ENCODE measurements at regions not wholly inside any gene's neighbourhood (a gene's known extent, or its start where the extent isn't known, plus 50 kb on each side); places are given as distances from the start of the nearest gene placed in this dataset.
A peak's percentile ranks its signal among the peaks of the same experiment; 100 is the strongest.

GRCh38 chr14:22185789-22186188 lies 403.2 kb downstream of the DAD1 start:
- no peak for TF ChIP-seq EZH2phosphoT487 (IDR thresholded peaks at IDR 0.05; ENCODE audit: borderline replicate concordance)
- TF ChIP-seq, protein P1, sequence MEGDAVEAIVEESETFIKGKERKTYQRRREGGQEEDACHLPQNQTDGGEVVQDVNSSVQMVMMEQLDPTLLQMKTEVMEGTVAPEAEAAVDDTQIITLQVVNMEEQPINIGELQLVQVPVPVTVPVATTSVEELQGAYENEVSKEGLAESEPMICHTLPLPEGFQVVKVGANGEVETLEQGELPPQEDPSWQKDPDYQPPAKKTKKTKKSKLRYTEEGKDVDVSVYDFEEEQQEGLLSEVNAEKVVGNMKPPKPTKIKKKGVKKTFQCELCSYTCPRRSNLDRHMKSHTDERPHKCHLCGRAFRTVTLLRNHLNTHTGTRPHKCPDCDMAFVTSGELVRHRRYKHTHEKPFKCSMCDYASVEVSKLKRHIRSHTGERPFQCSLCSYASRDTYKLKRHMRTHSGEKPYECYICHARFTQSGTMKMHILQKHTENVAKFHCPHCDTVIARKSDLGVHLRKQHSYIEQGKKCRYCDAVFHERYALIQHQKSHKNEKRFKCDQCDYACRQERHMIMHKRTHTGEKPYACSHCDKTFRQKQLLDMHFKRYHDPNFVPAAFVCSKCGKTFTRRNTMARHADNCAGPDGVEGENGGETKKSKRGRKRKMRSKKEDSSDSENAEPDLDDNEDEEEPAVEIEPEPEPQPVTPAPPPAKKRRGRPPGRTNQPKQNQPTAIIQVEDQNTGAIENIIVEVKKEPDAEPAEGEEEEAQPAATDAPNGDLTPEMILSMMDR (conservative IDR thresholded peaks at IDR 0.05; ENCODE audit: low read length), result no peak
- Histone ChIP-seq H3K9me3 (ENCODE audit: insufficient read depth, low read depth, low read length) (no peaks in the 10 kb centered on the region), H3K9me2 (replicated peaks; ENCODE audit: low read depth, low read length) (no peaks in the 10 kb centered on the region), H3K79me2 (ENCODE audit: insufficient read depth, low read length) (no peaks in the 10 kb centered on the region), H3K9ac (ENCODE audit: low read depth, low read length, poor library complexity, severe bottlenecking) (no peak overlapping the region), H4K20me1 (ENCODE audit: insufficient read depth, low read length, poor library complexity, severe bottlenecking) (no peaks in the 10 kb centered on the region), H3K4me1 (ENCODE audit: insufficient read depth, low read length, poor library complexity, severe bottlenecking) (peaks cover 13% of the 10 kb centered on the region), H3K4me3 (ENCODE audit: low read length, poor library complexity, severe bottlenecking) (no peak overlapping the region), H3K36me3 (ENCODE audit: insufficient read depth, low read length) (no peaks in the 10 kb centered on the region), H3K4me2 (ENCODE audit: low read depth, low read length, poor library complexity, severe bottlenecking) (no peak overlapping the region), H3F3A (ENCODE audit: low read depth) (no peaks in the 10 kb centered on the region), H3K27me3 (ENCODE audit: insufficient read depth, low read length, poor library complexity, severe bottlenecking) (no peaks in the 10 kb centered on the region), H2AFZ (ENCODE audit: low read length) (no peak overlapping the region)

DNA sequence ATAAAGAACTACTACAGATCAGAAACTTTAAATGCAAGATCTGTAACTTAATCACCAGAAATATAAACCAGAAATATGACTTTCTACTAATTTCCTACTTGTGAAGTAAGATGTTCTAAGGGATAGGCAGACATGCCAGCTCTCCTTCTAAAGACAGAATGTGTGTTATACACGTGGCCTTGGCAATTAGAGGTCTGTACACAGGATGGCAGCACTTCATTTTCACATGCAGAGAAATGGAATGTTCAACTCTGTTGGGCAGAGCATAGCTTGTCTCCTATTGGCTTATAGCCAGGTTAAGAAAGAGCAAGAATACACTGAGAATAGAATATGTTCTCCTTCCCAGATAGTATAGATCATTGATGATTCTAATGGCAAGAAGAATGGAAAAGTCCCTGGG lies 403.8 kb downstream of the DAD1 start:
- Histone ChIP-seq H3K9me2 (replicated peaks; ENCODE audit: low read depth, low read length) (no peaks in the 10 kb centered on the region), H3K4me2 (ENCODE audit: low read depth, low read length, poor library complexity, severe bottlenecking) (peak overlapping the region; percentile 48), H3K4me1 (ENCODE audit: insufficient read depth, low read length, poor library complexity, severe bottlenecking) (peaks cover 10% of the 10 kb centered on the region), H3K4me3 (ENCODE audit: low read length, poor library complexity, severe bottlenecking) (no peak overlapping the region), H2AFZ (ENCODE audit: low read length) (peak overlapping the region; percentile 60), H3K36me3 (ENCODE audit: insufficient read depth, low read length) (no peaks in the 10 kb centered on the region), H4K20me1 (ENCODE audit: insufficient read depth, low read length, poor library complexity, severe bottlenecking) (no peaks in the 10 kb centered on the region), H3K79me2 (ENCODE audit: insufficient read depth, low read length) (no peaks in the 10 kb centered on the region), H3K27me3 (ENCODE audit: insufficient read depth, low read length, poor library complexity, severe bottlenecking) (no peaks in the 10 kb centered on the region), H3F3A (ENCODE audit: low read depth) (no peaks in the 10 kb centered on the region), H3K9me3 (ENCODE audit: insufficient read depth, low read depth, low read length) (no peaks in the 10 kb centered on the region), H3K9ac (ENCODE audit: low read depth, low read length, poor library complexity, severe bottlenecking) (no peak overlapping the region)
- TF ChIP-seq, protein P1 (conservative IDR thresholded peaks at IDR 0.05; ENCODE audit: low read length), result peak; percentile 57
- no peak for TF ChIP-seq EZH2phosphoT487 (IDR thresholded peaks at IDR 0.05; ENCODE audit: borderline replicate concordance)

- Histone ChIP-seq H3K9ac (ENCODE audit: low read depth, low read length, poor library complexity, severe bottlenecking) (no peak overlapping the region), H3K36me3 (ENCODE audit: insufficient read depth, low read length) (no peaks in the 10 kb centered on the region)
Measured at GRCh38 chr14:22184830-22185168, 404.2 kb downstream of the DAD1 start.

More at GRCh38 chr14:22184830-22185168, 404.2 kb downstream of the DAD1 start:
- H3K4me3 ChIP-seq (ENCODE audit: low read length, poor library complexity, severe bottlenecking), result no peak overlapping the region
- H3K4me2 ChIP-seq (ENCODE audit: low read depth, low read length, poor library complexity, severe bottlenecking), result peak overlapping the region; percentile 48
- H3K27me3 ChIP-seq (ENCODE audit: insufficient read depth, low read length, poor library complexity, severe bottlenecking), result no peaks in the 10 kb centered on the region
- H3F3A ChIP-seq (ENCODE audit: low read depth), result no peaks in the 10 kb centered on the region
- H2AFZ ChIP-seq (ENCODE audit: low read length), result peak overlapping the region; percentile 60
- TF ChIP-seq, protein P1 (conservative IDR thresholded peaks at IDR 0.05; ENCODE audit: low read length), result no peak
- TF ChIP-seq EZH2phosphoT487 (IDR thresholded peaks at IDR 0.05; ENCODE audit: borderline replicate concordance), result no peak
- H3K4me1 ChIP-seq (ENCODE audit: insufficient read depth, low read length, poor library complexity, severe bottlenecking), result peaks cover 6% of the 10 kb centered on the region
- H4K20me1 ChIP-seq (ENCODE audit: insufficient read depth, low read length, poor library complexity, severe bottlenecking), result no peaks in the 10 kb centered on the region
- no peaks in the 10 kb centered on the region for H3K9me2 ChIP-seq (replicated peaks; ENCODE audit: low read depth, low read length)
- no peaks in the 10 kb centered on the region for H3K79me2 ChIP-seq (ENCODE audit: insufficient read depth, low read length)
- H3K9me3 ChIP-seq (ENCODE audit: insufficient read depth, low read depth, low read length), result no peaks in the 10 kb centered on the region

Measured in Loucy (cell line).